GM10248 (cell line): ENCODE measurements at regions not wholly inside any gene's neighbourhood (a gene's known extent, or its start where the extent isn't known, plus 50 kb on each side); places are given as distances from the start of the nearest gene placed in this dataset.
"Not testable (repeated sequence)": the region's sequence is repeated elsewhere in the genome, so short reads cannot be mapped to it uniquely, and the experiment has no call there.

Experiments
- CTCF ChIA-PET: fragments of 300-600 bp; sonication (Branson Sonifier 250); formaldehyde crosslinking; extraction: SDS; loops from one replicate; lab custom pipeline; 2021; ENCODE audit warnings: antibody characterized with exemption; lab: Yijun Ruan, JAX
- POLR2A ChIA-PET: fragments of 350-650 bp; sonication (Branson Sonifier 250); formaldehyde crosslinking; extraction: SDS; loops from one replicate; lab custom pipeline; 2020; ENCODE audit warnings: antibody characterized with exemption; lab: Yijun Ruan, JAX
- DNase-seq: peaks from one replicate; pipeline ENCODE4 v3.0.0; 2012; ENCODE audit errors: extremely low spot score
- CTCF ChIP-seq: IDR thresholded peaks from 2 replicates; pipeline ENCODE4 v1.5.1; 2012; ENCODE audit warnings: mild to moderate bottlenecking, low read depth; ENCODE audit errors: extremely low read depth, missing control alignments, control extremely low read depth

GRCh38 chr4:188661502-188661901, 522.3 kb downstream of the TRIML1 start:
- DNase-seq: no peak
- ChIA-PET POLR2A (no interaction called here), CTCF (no interaction called here)
- TF ChIP-seq CTCF: no peak

GRCh38 chr4:188663369-188663768, 524.1 kb downstream of the TRIML1 start:
- POLR2A ChIA-PET: no interaction called here
- no peak for TF ChIP-seq CTCF
- CTCF ChIA-PET: no interaction called here
- no peak for DNase-seq

- ChIA-PET CTCF (interaction anchor here (1.1 kb wide), 1 partner anchor 21 kb away, joined by 5 read pairs; no protein-coding TSS in a partner anchor), POLR2A (no interaction called here)
- DNase-seq: no peak
- TF ChIP-seq CTCF: no peak
Observed at GRCh38 chr4:188665491-188666457, 526.5 kb downstream of the TRIML1 start.

GRCh38 chr4:188678691-188679090, 539.5 kb downstream of the TRIML1 start:
- CTCF ChIA-PET, DNase-seq, POLR2A ChIA-PET: not testable (repeated sequence)

- TF ChIP-seq CTCF: no peak
- POLR2A ChIA-PET: no interaction called here
- CTCF ChIA-PET: interaction anchor here (1.5 kb wide), 1 partner anchor 11 kb away, joined by 3 read pairs; no protein-coding TSS in a partner anchor
- DNase-seq: no peak
Observed at GRCh38 chr4:188680004-188680666, 540.9 kb downstream of the TRIML1 start.

- no peak for TF ChIP-seq CTCF
- ChIA-PET CTCF (interaction anchor here (1.5 kb wide), 1 partner anchor 11 kb away, joined by 3 read pairs; no protein-coding TSS in a partner anchor), POLR2A (no interaction called here)
- no peak for DNase-seq
Observed at GRCh38 chr4:188680667-188681063, 541.4 kb downstream of the TRIML1 start.

- no peak for TF ChIP-seq CTCF
- no peak for DNase-seq
- POLR2A ChIA-PET: no interaction called here
- CTCF ChIA-PET: no interaction called here
Observed at GRCh38 chr4:188682321-188682720, 543.1 kb downstream of the TRIML1 start.
